OCI-LY7 (cell line): ENCODE measurements at regions not wholly inside any gene's neighbourhood (a gene's known extent, or its start where the extent isn't known, plus 50 kb on each side); places are given as distances from the start of the nearest gene placed in this dataset.

Source experiments
- EZH2phosphoT487 ChIP-seq: fragments of 200-600 bp; sonication (generic); IDR thresholded peaks from 2 replicates; pipeline ENCODE4 v1.6.1; 2018; ENCODE audit warnings: low read depth, borderline replicate concordance, mild to moderate bottlenecking, mixed run types, antibody characterized with exemption, low read length, moderate library complexity, mixed read lengths
- TF ChIP-seq, protein P1 (sequence below): fragments of 200-600 bp; sonication (generic); conservative IDR thresholded peaks from 2 replicates; pipeline ENCODE4 v1.5.1; 2014; ENCODE audit warnings: mild to moderate bottlenecking, antibody characterized with exemption, low read length, moderate library complexity, mixed read lengths

DNA sequence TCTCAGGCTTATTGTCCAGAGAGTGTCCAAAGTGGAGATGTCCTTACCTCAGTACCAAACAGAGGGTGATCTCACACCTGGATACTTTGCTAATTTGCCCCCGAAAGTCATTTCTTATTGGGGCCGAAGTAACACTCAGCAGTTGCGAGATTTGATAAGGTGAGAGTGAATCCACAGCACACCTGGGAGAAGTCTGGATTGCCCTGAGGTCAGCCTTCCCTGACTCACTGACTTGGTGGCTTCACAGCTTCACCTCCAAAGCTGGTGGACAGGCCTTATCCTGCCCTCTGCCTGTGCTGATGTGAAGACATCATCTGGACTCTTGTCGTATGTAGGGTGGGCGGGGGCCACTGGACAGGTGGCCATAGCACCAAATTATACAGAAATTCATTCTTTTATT is 101.9 kb upstream of the ARMC2 start:
- TF ChIP-seq, protein P1, sequence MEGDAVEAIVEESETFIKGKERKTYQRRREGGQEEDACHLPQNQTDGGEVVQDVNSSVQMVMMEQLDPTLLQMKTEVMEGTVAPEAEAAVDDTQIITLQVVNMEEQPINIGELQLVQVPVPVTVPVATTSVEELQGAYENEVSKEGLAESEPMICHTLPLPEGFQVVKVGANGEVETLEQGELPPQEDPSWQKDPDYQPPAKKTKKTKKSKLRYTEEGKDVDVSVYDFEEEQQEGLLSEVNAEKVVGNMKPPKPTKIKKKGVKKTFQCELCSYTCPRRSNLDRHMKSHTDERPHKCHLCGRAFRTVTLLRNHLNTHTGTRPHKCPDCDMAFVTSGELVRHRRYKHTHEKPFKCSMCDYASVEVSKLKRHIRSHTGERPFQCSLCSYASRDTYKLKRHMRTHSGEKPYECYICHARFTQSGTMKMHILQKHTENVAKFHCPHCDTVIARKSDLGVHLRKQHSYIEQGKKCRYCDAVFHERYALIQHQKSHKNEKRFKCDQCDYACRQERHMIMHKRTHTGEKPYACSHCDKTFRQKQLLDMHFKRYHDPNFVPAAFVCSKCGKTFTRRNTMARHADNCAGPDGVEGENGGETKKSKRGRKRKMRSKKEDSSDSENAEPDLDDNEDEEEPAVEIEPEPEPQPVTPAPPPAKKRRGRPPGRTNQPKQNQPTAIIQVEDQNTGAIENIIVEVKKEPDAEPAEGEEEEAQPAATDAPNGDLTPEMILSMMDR = no peak
- no peak for TF ChIP-seq EZH2phosphoT487
